HG02852 (cell line): ENCODE measurements at regions not wholly inside any gene's neighbourhood (a gene's known extent, or its start where the extent isn't known, plus 50 kb on each side); places are given as distances from the start of the nearest gene placed in this dataset.

Experiments used
- ATAC-seq: cut with Tn5 transposase; IDR thresholded peaks from one replicate; pipeline ENCODE4 v1.9.1; 2021; ENCODE audit warnings: mild to moderate bottlenecking, moderate library complexity; ENCODE audit not compliant: unreplicated experiment

DNA sequence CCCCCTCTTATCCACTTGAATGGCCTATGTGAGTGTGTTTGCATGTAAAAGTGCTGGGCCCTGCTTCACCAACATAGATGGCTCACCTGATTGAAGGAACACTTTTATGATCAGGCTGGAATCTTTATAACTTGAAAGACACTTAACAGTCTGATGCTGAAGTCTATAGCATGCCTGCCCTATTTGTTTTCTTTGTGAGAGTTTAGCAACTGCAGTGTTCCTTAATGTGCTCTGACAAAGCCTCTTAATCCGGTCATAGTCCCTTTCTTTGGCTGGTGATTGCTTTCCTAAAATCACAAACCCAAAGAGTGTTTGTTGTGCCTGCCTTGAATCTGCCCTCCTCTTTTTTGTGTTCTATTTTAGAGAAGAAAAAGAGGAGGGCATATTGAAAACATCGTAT is 1382.8 kb upstream of the CELF4 start:
- no peak for ATAC-seq

GRCh38 chr18:38944446-38945024 is 1378.9 kb upstream of the CELF4 start:
- ATAC-seq = no peak

DNA sequence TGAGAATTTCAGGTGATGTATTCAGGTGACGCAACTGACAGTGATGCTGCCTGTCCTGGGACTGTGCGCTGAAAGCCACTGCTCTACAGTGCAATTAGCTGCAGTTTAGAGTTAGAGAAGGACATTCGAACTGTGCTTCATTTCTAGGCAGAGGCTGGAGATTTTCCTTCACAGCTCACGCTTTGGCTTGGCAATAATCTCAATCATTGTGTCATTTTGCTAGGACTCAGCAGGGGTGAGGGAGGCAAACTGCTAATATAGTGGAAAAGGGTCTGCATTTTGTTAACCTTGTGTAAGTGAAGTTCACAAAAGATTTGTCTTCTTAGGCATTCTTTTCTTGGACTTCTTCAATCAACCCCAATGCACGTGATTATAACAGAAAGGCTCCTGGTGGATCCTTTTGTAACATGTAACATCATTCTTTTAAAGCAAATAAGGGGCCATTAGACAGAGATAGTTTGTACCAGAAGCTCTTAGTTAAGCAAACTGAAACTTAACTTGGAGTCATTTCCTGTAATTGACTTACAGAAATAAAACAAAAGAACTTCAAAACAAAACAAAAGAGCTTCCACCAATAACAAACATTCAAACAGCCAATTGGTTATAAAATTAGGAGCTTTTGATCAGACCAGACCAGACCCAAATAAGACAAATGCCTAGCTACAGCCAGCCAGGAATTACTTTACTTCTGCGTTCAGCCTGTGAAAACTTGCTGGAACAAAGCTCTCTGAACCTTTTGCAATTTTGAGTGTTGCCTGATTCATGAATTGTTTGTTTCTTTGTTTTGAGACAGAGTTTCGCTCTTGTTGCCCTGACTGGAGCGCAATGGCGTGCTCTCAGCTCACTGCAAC is 1376.3 kb upstream of the CELF4 start:
- ATAC-seq = no peak

DNA sequence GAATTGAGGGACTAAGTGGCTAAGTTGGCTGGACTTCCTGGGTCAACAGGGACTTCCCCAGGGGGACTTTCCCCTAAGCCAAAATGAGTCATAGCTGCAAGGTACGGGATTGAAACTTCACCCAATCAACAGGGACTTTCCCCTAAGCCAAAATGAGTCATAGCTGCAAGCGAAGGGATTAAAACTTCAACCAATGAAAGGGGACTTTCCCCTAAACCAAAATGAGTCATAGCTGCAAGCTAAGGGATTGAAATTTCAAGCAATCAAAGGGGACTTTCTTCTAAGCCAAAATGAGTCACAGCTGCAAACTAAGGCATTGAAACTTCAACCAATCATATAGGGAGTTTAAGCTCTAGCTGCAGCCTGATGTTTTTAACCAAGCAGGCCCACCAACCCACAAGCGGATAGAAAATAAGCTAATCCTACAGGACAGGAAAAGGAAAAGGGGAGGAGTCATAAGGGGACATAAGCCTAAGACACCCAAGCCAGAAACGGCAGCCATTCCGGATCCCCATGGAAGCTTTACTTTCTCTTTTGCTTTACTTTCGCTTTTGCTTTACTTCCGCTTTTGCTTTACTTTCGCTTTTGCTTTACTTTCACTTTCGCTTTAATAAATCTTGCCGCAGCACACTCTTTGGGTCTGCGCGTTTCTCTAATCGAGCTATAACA is 1375.4 kb upstream of the CELF4 start:
- peak; percentile 71 for ATAC-seq

- peak; percentile 31 for ATAC-seq
Measured at GRCh38 chr18:38940475-38940862, 1374.9 kb upstream of the CELF4 start.

DNA sequence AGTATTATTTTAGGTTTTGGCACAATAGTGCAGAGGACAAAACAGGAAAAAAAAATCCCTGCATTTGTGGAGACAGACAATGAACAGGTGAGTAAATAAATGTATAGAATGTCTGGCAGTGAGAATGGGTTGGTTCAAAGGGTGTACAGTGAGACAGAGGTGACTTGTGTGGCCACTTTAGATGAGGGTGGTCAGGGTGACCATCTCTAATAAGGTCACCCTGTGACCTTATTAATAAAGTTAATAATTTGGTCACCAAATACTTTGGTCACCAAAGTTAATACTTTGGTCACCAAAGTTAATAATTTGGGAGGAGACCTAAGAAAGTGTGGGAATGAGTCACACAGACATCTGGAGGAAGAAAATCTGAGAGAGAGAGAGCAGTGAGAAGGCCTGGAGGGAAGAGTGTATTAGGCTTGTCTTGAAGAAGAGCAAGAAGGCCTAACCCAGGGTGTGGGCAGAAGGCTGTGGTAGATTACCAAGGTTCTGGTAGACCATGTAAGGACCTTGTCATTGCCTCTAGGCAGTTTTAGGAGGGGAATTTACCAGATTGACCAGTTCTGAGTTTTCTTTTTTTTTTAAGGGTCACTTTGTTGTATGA is 1368.4 kb upstream of the CELF4 start:
- ATAC-seq = peak; percentile 69

- ATAC-seq = no peak
Measured at GRCh38 chr18:38933322-38933721, 1367.7 kb upstream of the CELF4 start.

DNA sequence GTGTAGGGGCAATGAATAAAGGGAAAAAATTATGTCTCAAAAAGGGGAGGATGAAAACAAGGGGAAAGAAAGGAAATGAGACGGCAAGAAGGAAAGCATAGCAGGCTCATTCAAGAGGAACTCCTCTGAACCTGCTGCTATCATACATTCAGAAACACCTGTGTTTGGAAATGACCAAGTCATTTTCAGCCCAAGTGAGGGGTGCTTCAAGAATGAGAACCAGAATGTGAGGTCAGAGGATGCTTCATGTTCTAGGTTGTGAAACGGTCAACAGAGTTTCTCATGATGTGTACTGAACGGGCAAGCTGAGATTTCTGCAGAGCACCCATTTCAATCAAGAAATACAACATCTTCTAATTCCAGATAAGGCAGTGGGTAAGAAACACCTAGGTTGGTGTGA is 1367.2 kb upstream of the CELF4 start:
- ATAC-seq = peak; percentile 70

DNA sequence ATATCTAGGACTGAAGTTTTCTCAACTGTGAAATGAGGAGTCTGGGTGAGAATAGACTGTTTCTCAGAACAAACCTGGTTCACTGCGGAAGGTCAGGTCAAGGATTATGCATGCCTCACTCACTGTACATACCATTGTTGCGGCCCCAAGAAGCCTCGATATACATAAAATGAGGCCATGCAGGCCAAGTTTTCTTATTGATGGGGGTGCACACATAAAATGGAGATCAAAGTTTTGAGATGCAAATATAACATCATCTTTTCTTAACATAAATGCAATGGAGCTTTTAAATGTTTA is 1366.1 kb upstream of the CELF4 start:
- ATAC-seq = no peak

DNA sequence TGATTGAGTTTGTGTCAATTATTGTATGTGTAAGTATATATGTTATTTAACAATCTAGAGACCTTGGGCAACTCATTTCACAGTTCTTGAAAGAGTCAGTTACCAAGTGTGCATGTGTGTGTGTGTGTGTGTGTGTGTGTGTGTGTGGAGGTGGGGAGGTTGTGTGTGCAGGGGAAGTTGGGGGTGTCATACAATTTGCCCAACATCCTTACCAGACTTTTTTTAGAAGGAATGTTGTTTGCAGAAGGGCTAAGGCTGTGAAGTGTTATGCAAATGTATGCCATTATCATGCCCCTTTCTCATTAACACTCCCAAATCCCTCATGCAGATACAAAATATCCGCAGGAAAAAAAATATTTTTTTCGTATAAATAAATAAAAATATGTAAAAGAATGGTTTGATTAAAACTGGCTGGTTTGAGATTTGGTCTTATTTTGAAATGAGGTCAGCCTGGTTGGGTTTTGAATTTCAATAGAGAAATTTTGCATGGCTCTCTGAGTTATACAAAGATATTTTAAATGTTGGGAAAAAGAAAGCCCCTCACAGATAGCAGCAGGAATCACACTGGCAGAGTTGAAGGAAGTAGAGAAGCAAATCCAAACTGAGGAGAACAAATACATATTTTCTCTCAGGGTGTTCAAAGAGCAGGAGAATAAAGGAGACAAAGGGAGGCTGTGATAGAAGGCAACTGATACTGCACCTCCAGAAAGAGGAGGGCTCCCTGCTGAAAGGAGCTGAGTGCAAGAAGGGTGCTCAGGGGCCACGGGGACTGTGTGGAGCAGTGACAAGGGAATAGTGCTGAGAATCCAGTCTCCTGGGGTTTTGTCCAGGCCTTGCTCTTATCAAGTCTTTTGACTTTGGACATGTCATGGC is 1365.5 kb upstream of the CELF4 start:
- no peak for ATAC-seq

DNA sequence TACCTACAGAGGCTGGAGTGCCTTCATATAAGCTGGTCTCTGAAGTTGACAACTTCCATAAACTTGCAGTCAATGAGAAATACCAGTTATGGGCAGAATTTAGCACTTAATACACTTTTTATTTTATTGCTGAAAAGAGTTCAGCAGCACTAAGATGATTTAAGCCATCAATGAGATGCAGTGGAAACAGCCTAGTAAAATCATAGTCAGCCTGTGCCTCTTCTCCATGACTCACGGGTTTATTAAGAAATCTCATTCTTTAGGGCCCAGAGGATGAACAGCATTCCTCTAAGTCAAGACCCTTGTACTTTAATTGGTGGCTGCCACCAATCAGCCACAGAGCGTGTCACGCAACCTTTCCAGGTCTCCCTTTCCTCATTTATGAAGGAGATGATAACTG is 1357.9 kb upstream of the CELF4 start:
- no peak for ATAC-seq

DNA sequence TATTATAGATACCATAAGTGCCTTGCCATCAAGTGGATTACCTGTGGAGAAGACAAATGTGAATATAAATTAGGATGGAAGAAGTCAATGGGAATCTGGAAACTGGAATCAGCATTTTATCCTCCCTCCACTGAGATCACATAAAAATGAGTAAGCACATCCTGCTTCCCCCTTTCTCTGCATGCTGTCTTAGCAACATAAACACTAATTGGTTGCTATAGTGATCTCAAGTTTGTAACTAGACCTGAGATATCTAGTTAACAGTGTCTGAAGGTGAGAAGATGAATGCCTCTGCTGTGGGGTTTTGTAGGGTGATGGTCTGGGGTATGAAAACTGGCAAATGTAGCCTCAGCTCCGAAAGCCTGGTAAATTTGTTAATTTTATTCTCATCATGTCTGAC is 1357.5 kb upstream of the CELF4 start:
- ATAC-seq = no peak

GRCh38 chr18:38909972-38910371 is 1344.4 kb upstream of the CELF4 start:
- ATAC-seq = no peak

DNA sequence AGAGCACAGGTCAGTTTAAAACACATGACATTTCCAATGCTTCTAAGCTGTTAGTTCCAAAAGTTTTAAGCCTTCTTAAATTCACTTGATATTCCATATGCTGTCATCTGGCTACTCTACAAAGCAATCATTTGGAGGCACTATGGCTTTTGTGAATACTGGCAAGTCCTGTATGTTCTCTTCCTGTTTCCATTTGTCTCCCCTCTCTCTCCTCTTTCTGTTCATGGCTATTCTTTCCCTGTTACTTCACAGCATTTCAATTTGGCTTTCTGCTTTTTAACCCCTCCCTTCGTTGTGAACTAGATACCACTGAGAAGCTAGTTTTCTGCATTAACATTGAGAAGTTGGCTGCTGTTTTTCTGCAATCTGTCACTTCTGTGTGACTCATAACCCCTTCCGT is 1337.2 kb upstream of the CELF4 start:
- no peak for ATAC-seq

DNA sequence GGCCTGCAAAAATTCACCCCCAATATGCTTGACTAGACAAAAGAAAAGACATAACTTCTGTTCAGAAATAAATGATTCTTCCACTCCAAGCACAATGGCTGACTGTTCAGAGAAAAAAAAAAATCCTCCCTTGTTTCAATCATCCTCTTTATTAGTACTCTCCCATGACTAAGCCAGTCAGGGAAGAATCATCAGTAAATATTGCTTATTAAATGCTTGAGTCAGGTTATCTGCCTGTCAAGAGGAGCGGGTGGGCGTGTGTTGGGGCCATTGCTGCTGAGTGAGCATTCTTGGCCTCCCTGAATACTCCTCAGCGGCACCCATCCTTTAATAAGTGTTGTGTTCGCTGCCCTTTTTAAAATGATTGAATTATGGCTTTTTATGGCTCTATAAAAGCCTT is 1334.8 kb upstream of the CELF4 start:
- ATAC-seq = no peak

DNA sequence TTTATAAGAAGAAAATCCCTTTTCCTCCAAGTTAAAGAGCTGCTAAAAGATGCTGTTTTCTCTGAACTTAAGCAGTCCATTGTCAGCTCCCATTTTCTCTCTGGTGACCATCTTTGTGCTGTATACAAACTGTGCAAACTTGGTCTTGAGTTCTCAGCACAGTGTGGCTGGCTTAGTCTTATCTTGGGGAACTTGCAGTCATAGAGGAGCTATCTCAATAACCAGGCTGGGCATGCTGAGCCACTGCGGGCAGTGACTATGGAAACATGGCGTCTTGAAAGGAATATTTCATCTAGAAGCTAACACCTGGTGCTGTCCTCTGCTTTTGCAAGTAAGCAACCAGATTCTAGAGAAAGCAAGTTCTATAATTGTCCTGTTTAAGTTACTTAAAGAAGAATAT is 1334.4 kb upstream of the CELF4 start:
- ATAC-seq = no peak

GRCh38 chr18:38899252-38899651 is 1333.7 kb upstream of the CELF4 start:
- ATAC-seq = no peak

DNA sequence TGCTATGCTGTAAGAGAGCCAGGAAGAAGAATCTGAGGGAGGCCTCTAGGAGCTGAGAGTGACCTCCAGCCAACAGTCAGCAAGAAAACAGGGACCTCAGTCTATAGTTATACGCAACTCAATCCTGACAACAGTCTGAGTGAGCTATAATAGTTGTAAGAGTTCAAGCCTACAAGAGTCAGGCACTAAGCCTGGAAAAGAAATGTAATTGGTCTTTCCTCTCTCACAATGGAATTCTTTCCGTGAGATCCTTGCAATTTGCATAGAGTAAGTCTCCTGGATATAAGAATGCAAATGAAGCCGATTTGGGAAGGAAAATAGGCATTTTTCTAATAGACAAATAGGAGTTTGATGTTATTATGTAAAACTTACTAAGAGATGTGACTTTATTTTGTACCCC is 1332.6 kb upstream of the CELF4 start:
- ATAC-seq = no peak

DNA sequence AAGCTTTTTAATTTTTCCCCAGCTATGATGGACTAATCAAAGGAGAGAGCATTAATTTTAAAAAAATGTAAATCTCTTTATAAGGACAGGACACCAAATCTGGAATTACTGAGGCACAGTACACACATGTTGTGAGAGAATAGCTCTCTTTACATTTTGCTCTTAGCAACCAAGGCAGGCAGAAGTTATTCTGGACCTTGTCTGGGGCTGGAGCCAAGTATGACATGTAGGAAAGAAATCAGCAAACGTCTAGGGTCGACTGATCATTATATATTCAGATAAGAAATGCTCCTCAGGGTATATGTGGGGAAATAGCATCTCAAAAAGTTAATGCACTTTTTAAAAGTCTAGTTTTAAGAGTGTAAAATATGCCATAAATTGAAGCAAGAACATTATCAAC is 1330.0 kb upstream of the CELF4 start:
- ATAC-seq = no peak

- ATAC-seq = no peak
Measured at GRCh38 chr18:38887671-38888020, 1322.0 kb upstream of the CELF4 start.
